ENCODE measurements at regions not wholly inside any gene's neighbourhood (a gene's known extent, or its start where the extent isn't known, plus 50 kb on each side); places are given as distances from the start of the nearest gene placed in this dataset.

GRCh38 chr3:3504686-3505085 lies 294.5 kb upstream of the LRRN1 start:
- TF ChIP-seq, protein P1, sequence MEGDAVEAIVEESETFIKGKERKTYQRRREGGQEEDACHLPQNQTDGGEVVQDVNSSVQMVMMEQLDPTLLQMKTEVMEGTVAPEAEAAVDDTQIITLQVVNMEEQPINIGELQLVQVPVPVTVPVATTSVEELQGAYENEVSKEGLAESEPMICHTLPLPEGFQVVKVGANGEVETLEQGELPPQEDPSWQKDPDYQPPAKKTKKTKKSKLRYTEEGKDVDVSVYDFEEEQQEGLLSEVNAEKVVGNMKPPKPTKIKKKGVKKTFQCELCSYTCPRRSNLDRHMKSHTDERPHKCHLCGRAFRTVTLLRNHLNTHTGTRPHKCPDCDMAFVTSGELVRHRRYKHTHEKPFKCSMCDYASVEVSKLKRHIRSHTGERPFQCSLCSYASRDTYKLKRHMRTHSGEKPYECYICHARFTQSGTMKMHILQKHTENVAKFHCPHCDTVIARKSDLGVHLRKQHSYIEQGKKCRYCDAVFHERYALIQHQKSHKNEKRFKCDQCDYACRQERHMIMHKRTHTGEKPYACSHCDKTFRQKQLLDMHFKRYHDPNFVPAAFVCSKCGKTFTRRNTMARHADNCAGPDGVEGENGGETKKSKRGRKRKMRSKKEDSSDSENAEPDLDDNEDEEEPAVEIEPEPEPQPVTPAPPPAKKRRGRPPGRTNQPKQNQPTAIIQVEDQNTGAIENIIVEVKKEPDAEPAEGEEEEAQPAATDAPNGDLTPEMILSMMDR (IDR thresholded peaks at IDR 0.05) = no peak
- no peak for TF ChIP-seq RAD21 (conservative IDR thresholded peaks at IDR 0.05 in 1 of 2, IDR thresholded peaks at IDR 0.05 in 1 of 2)
- TF ChIP-seq POLR2A (IDR thresholded peaks at IDR 0.05; ENCODE audit: low read length) = no peak

All from A549 (cell line).